ENCODE measurements at regions not wholly inside any gene's neighbourhood (a gene's known extent, or its start where the extent isn't known, plus 50 kb on each side); places are given as distances from the start of the nearest gene placed in this dataset.
"Not testable (repeated sequence)": the region's sequence is repeated elsewhere in the genome, so short reads cannot be mapped to it uniquely, and the experiment has no call there.

- H3K4me3 ChIP-seq (ENCODE audit: low read length): no peak overlapping the region
- no peaks in the 10 kb centered on the region for H3K4me1 ChIP-seq (ENCODE audit: insufficient read depth, low read length)
- H3K9ac ChIP-seq (ENCODE audit: low read depth, low read length): no peak overlapping the region
- no peaks in the 10 kb centered on the region for H3K36me3 ChIP-seq (ENCODE audit: insufficient read depth, low read depth, low read length)
- no peaks in the 10 kb centered on the region for H3K9me3 ChIP-seq (ENCODE audit: insufficient read depth, low read depth, low read length)
- no peak overlapping the region for H3K27ac ChIP-seq (ENCODE audit: low read length)
- H3K27me3 ChIP-seq (ENCODE audit: insufficient read depth, low read length): no peaks in the 10 kb centered on the region
These were observed 547.9 kb upstream of the ZP4 start for GRCh38 chr1:238438311-238439270.

GRCh38 chr1:238429703-238430102 lies 539.0 kb upstream of the ZP4 start:
- not testable (repeated sequence) for H3K27ac ChIP-seq (ENCODE audit: low read length); H3K4me3 ChIP-seq (ENCODE audit: low read length); H3K36me3 ChIP-seq (ENCODE audit: insufficient read depth, low read depth, low read length); H3K27me3 ChIP-seq (ENCODE audit: insufficient read depth, low read length); H3K9me3 ChIP-seq (ENCODE audit: insufficient read depth, low read depth, low read length); H3K4me1 ChIP-seq (ENCODE audit: insufficient read depth, low read length); H3K9ac ChIP-seq (ENCODE audit: low read depth, low read length)

GRCh38 chr1:238419209-238419608 lies 528.5 kb upstream of the ZP4 start:
- Histone ChIP-seq H3K27ac (ENCODE audit: low read length) (no peak overlapping the region), H3K9ac (ENCODE audit: low read depth, low read length) (no peak overlapping the region)

GRCh38 chr1:238409932-238410331 lies 519.2 kb upstream of the ZP4 start:
- Histone ChIP-seq H3K36me3 (ENCODE audit: insufficient read depth, low read depth, low read length) (no peaks in the 10 kb centered on the region), H3K9ac (ENCODE audit: low read depth, low read length) (no peak overlapping the region), H3K4me1 (ENCODE audit: insufficient read depth, low read length) (no peaks in the 10 kb centered on the region), H3K27me3 (ENCODE audit: insufficient read depth, low read length) (no peaks in the 10 kb centered on the region), H3K27ac (ENCODE audit: low read length) (no peak overlapping the region), H3K4me3 (ENCODE audit: low read length) (no peak overlapping the region), H3K9me3 (ENCODE audit: insufficient read depth, low read depth, low read length) (no peaks in the 10 kb centered on the region)

More at GRCh38 chr1:238419209-238419608, 528.5 kb upstream of the ZP4 start:
- Histone ChIP-seq H3K4me3 (ENCODE audit: low read length) (no peak overlapping the region), H3K36me3 (ENCODE audit: insufficient read depth, low read depth, low read length) (no peaks in the 10 kb centered on the region), H3K9me3 (ENCODE audit: insufficient read depth, low read depth, low read length) (no peaks in the 10 kb centered on the region), H3K27me3 (ENCODE audit: insufficient read depth, low read length) (no peaks in the 10 kb centered on the region), H3K4me1 (ENCODE audit: insufficient read depth, low read length) (no peaks in the 10 kb centered on the region)

- Histone ChIP-seq H3K27ac (ENCODE audit: low read length) (no peak overlapping the region), H3K4me3 (ENCODE audit: low read length) (no peak overlapping the region), H3K9me3 (ENCODE audit: insufficient read depth, low read depth, low read length) (no peaks in the 10 kb centered on the region), H3K4me1 (ENCODE audit: insufficient read depth, low read length) (no peaks in the 10 kb centered on the region; the same call in 1 of the 2 replicates), H3K9ac (ENCODE audit: low read depth, low read length) (no peak overlapping the region), H3K36me3 (ENCODE audit: insufficient read depth, low read depth, low read length) (no peaks in the 10 kb centered on the region), H3K27me3 (ENCODE audit: insufficient read depth, low read length) (no peaks in the 10 kb centered on the region)
These were observed 518.6 kb upstream of the ZP4 start for GRCh38 chr1:238409191-238409850.

GRCh38 chr1:238408737-238409136 lies 518.0 kb upstream of the ZP4 start:
- H3K4me1 ChIP-seq (ENCODE audit: insufficient read depth, low read length): no peaks in the 10 kb centered on the region; the same call in 1 of the 2 replicates
- no peak overlapping the region for H3K4me3 ChIP-seq (ENCODE audit: low read length)
- no peak overlapping the region for H3K9ac ChIP-seq (ENCODE audit: low read depth, low read length)
- no peaks in the 10 kb centered on the region for H3K27me3 ChIP-seq (ENCODE audit: insufficient read depth, low read length)
- H3K36me3 ChIP-seq (ENCODE audit: insufficient read depth, low read depth, low read length): no peaks in the 10 kb centered on the region
- no peaks in the 10 kb centered on the region for H3K9me3 ChIP-seq (ENCODE audit: insufficient read depth, low read depth, low read length)
- no peak overlapping the region for H3K27ac ChIP-seq (ENCODE audit: low read length)

GRCh38 chr1:238406098-238406860 lies 515.6 kb upstream of the ZP4 start:
- H3K4me1 ChIP-seq (ENCODE audit: insufficient read depth, low read length): no peaks in the 10 kb centered on the region; the same call in 1 of the 2 replicates
- no peak overlapping the region for H3K4me3 ChIP-seq (ENCODE audit: low read length)
- H3K27ac ChIP-seq (ENCODE audit: low read length): no peak overlapping the region
- no peaks in the 10 kb centered on the region for H3K36me3 ChIP-seq (ENCODE audit: insufficient read depth, low read depth, low read length)
- H3K27me3 ChIP-seq (ENCODE audit: insufficient read depth, low read length): no peaks in the 10 kb centered on the region
- no peaks in the 10 kb centered on the region for H3K9me3 ChIP-seq (ENCODE audit: insufficient read depth, low read depth, low read length)
- no peak overlapping the region for H3K9ac ChIP-seq (ENCODE audit: low read depth, low read length)

- Histone ChIP-seq H3K27ac (ENCODE audit: low read length) (no peak overlapping the region), H3K36me3 (ENCODE audit: insufficient read depth, low read depth, low read length) (no peaks in the 10 kb centered on the region), H3K4me1 (ENCODE audit: insufficient read depth, low read length) (no peaks in the 10 kb centered on the region; the same call in 1 of the 2 replicates), H3K9me3 (ENCODE audit: insufficient read depth, low read depth, low read length) (no peaks in the 10 kb centered on the region), H3K4me3 (ENCODE audit: low read length) (no peak overlapping the region), H3K9ac (ENCODE audit: low read depth, low read length) (no peak overlapping the region), H3K27me3 (ENCODE audit: insufficient read depth, low read length) (no peaks in the 10 kb centered on the region)
These were observed 514.2 kb upstream of the ZP4 start for GRCh38 chr1:238404921-238405320.

GRCh38 chr1:238404481-238404880 lies 513.8 kb upstream of the ZP4 start:
- Histone ChIP-seq H3K9ac (ENCODE audit: low read depth, low read length) (no peak overlapping the region), H3K27ac (ENCODE audit: low read length) (no peak overlapping the region), H3K27me3 (ENCODE audit: insufficient read depth, low read length) (no peaks in the 10 kb centered on the region), H3K9me3 (ENCODE audit: insufficient read depth, low read depth, low read length) (no peaks in the 10 kb centered on the region), H3K4me1 (ENCODE audit: insufficient read depth, low read length) (no peaks in the 10 kb centered on the region; the same call in 1 of the 2 replicates), H3K36me3 (ENCODE audit: insufficient read depth, low read depth, low read length) (no peaks in the 10 kb centered on the region), H3K4me3 (ENCODE audit: low read length) (no peak overlapping the region)

GRCh38 chr1:238401144-238401543 lies 510.4 kb upstream of the ZP4 start:
- H3K4me1 ChIP-seq (ENCODE audit: insufficient read depth, low read length): no peaks in the 10 kb centered on the region; the same call in 1 of the 2 replicates
- no peaks in the 10 kb centered on the region for H3K36me3 ChIP-seq (ENCODE audit: insufficient read depth, low read depth, low read length)
- H3K27ac ChIP-seq (ENCODE audit: low read length): no peak overlapping the region
- no peaks in the 10 kb centered on the region for H3K27me3 ChIP-seq (ENCODE audit: insufficient read depth, low read length)
- H3K9me3 ChIP-seq (ENCODE audit: insufficient read depth, low read depth, low read length): no peaks in the 10 kb centered on the region
- no peak overlapping the region for H3K4me3 ChIP-seq (ENCODE audit: low read length)
- H3K9ac ChIP-seq (ENCODE audit: low read depth, low read length): no peak overlapping the region

- no peak overlapping the region for H3K27ac ChIP-seq (ENCODE audit: low read length)
- no peak overlapping the region for H3K9ac ChIP-seq (ENCODE audit: low read depth, low read length)
These were observed 508.8 kb upstream of the ZP4 start for GRCh38 chr1:238399558-238399957.

More at GRCh38 chr1:238399558-238399957, 508.8 kb upstream of the ZP4 start:
- Histone ChIP-seq H3K4me3 (ENCODE audit: low read length) (no peak overlapping the region), H3K9me3 (ENCODE audit: insufficient read depth, low read depth, low read length) (no peaks in the 10 kb centered on the region), H3K4me1 (ENCODE audit: insufficient read depth, low read length) (no peaks in the 10 kb centered on the region; the same call in 1 of the 2 replicates), H3K36me3 (ENCODE audit: insufficient read depth, low read depth, low read length) (no peaks in the 10 kb centered on the region), H3K27me3 (ENCODE audit: insufficient read depth, low read length) (no peaks in the 10 kb centered on the region)
